Mesenchymal stem cell (in vitro differentiated cells and primary cell): ENCODE measurements at regions not wholly inside any gene's neighbourhood (a gene's known extent, or its start where the extent isn't known, plus 50 kb on each side); places are given as distances from the start of the nearest gene placed in this dataset.

ENCODE experiments used
- DNase-seq: peaks from one replicate; pipeline ENCODE4 v3.0.0-alpha.2; 2013
- H2AFZ ChIP-seq: one replicate; pipeline ENCODE4 v1.6.1; 2013; ENCODE audit warnings: low read depth, mild to moderate bottlenecking, control low read depth, inconsistent platforms, low read length, moderate library complexity
- H2AK5ac ChIP-seq: 2 replicates; pipeline ENCODE4 v1.6.1; 2013; ENCODE audit warnings: low read length, moderate library complexity, mild to moderate bottlenecking, inconsistent platforms; ENCODE audit not compliant: severe bottlenecking
- H2BK120ac ChIP-seq: one replicate; pipeline ENCODE4 v1.6.1; 2013; ENCODE audit warnings: low read depth, mild to moderate bottlenecking, inconsistent platforms, low read length, moderate library complexity
- H2BK12ac ChIP-seq, 2 experiments: one replicate each; pipeline ENCODE4 v1.6.1; 2013; ENCODE audit warnings: inconsistent platforms in 2 of 2, low read length in 2 of 2, mild to moderate bottlenecking in 2 of 2, moderate library complexity in 2 of 2, control low read depth in 1 of 2
- H2BK15ac ChIP-seq: one replicate; pipeline ENCODE4 v1.6.1; 2013; ENCODE audit warnings: mild to moderate bottlenecking, low read depth, inconsistent platforms; ENCODE audit not compliant: poor library complexity, severe bottlenecking
- H2BK5ac ChIP-seq: 2 replicates; pipeline ENCODE4 v1.6.1; 2013; ENCODE audit warnings: low read depth, mild to moderate bottlenecking, low read length, control low read depth, inconsistent platforms; ENCODE audit not compliant: poor library complexity, severe bottlenecking
- H3K14ac ChIP-seq, 2 experiments: one replicate each; pipeline ENCODE4 v1.6.1; 2013; ENCODE audit warnings: inconsistent platforms in 2 of 2, low read length in 2 of 2, control low read depth in 1 of 2, mild to moderate bottlenecking in 1 of 2, moderate library complexity in 1 of 2
- H3K18ac ChIP-seq, 2 experiments: one replicate each; pipeline ENCODE4 v1.6.1; 2013; ENCODE audit warnings: inconsistent platforms in 2 of 2, low read length in 2 of 2, control low read depth in 1 of 2, low read depth in 1 of 2, mild to moderate bottlenecking in 1 of 2
- H3K23ac ChIP-seq, 2 experiments: one replicate each; pipeline ENCODE4 v1.6.1; 2013; ENCODE audit warnings: inconsistent platforms in 2 of 2, low read length in 2 of 2, mild to moderate bottlenecking in 2 of 2, moderate library complexity in 2 of 2, control low read depth in 1 of 2
- H3K27ac ChIP-seq: 2 replicates; pipeline ENCODE4 v1.5.1; 2013; ENCODE audit warnings: mild to moderate bottlenecking, moderate library complexity, low read length, control low read depth, inconsistent platforms; ENCODE audit not compliant: poor library complexity, severe bottlenecking
- H3K27me3 ChIP-seq, 2 experiments: 2 replicates each; pipeline versions ENCODE4 v1.6.1 to v1.7.0; 2013; ENCODE audit warnings: low read length in 2 of 2, mild to moderate bottlenecking in 2 of 2, moderate library complexity in 2 of 2, control low read depth in 1 of 2, inconsistent platforms in 1 of 2; ENCODE audit not compliant: control insufficient read depth in 1 of 2, insufficient read depth in 1 of 2
- H3K36me3 ChIP-seq, 2 experiments: 2 replicates each; pipeline versions ENCODE4 v1.6.1 to v1.7.0; 2013; ENCODE audit warnings: low read length in 2 of 2, control low read depth in 1 of 2, inconsistent platforms in 1 of 2, low read depth in 1 of 2, mild to moderate bottlenecking in 1 of 2; ENCODE audit not compliant: insufficient read depth in 2 of 2, control insufficient read depth in 1 of 2
- H3K4ac ChIP-seq, 2 experiments: one replicate each; pipeline ENCODE4 v1.6.1; 2013; ENCODE audit warnings: inconsistent platforms in 2 of 2, low read length in 2 of 2, mild to moderate bottlenecking in 2 of 2, moderate library complexity in 2 of 2, control low read depth in 1 of 2, low read depth in 1 of 2
- H3K4me1 ChIP-seq: 2 replicates; pipeline ENCODE4 v1.6.1; 2013; ENCODE audit warnings: low read depth, low read length, control low read depth; ENCODE audit not compliant: control insufficient read depth, insufficient read depth
- H3K4me2 ChIP-seq: 2 replicates; pipeline ENCODE4 v1.6.1; 2013; ENCODE audit warnings: low read length, mild to moderate bottlenecking, inconsistent platforms; ENCODE audit not compliant: poor library complexity, severe bottlenecking
- H3K4me3 ChIP-seq, 2 experiments: 2 replicates each; pipeline versions ENCODE4 v1.5.1 to v1.7.0; 2013; ENCODE audit warnings: low read length in 2 of 2, mild to moderate bottlenecking in 2 of 2, control low read depth in 1 of 2, low read depth in 1 of 2; ENCODE audit not compliant: insufficient read depth in 1 of 2
- H3K79me1 ChIP-seq: replicated peaks from 2 replicates; pipeline ENCODE4 v1.6.1; 2013; ENCODE audit warnings: mild to moderate bottlenecking, control low read depth, low read length, inconsistent platforms; ENCODE audit not compliant: poor library complexity, severe bottlenecking
- H3K9ac ChIP-seq: 2 replicates; pipeline ENCODE4 v1.7.0; 2013; ENCODE audit warnings: mild to moderate bottlenecking, low read length, moderate library complexity
- H3K9me3 ChIP-seq: 2 replicates; pipeline ENCODE4 v1.7.0; 2013; ENCODE audit warnings: mild to moderate bottlenecking, low read length; ENCODE audit not compliant: control insufficient read depth
- H4K8ac ChIP-seq: one replicate; pipeline ENCODE4 v1.6.1; 2013; ENCODE audit warnings: inconsistent platforms, mild to moderate bottlenecking, low read length, moderate library complexity
- H4K91ac ChIP-seq: one replicate; pipeline ENCODE4 v1.6.1; 2013; ENCODE audit warnings: mild to moderate bottlenecking, low read length, inconsistent platforms
- WGBS: methylation state at CpG from one replicate; pipeline ENCODE4 v1.1.7; 2013; ENCODE audit warnings: mixed read lengths; 5-methylcytosine and 5-hydroxymethylcytosine counted together

- no peak overlapping the region for H2BK5ac ChIP-seq
- WGBS, result no CpG with 5 or more reads among the region's 4 CpGs
- no peaks in the 10 kb centered on the region for H3K4me1 ChIP-seq
Observed at GRCh38 chrX:63993936-63994335, 208.9 kb upstream of the ARHGEF9 start.

GRCh38 chrX:63985906-63986305 is 200.9 kb upstream of the ARHGEF9 start:
- H2BK120ac ChIP-seq, result no peak overlapping the region
- H3K27ac ChIP-seq, result no peak overlapping the region
- H3K4me3 ChIP-seq, result no peak overlapping the region
- no peak overlapping the region for H2AFZ ChIP-seq
- no peak overlapping the region for H3K14ac ChIP-seq
- no peak overlapping the region for H3K23ac ChIP-seq
- H3K36me3 ChIP-seq, result no peaks in the 10 kb centered on the region
- no peak for DNase-seq
- no peak overlapping the region for H3K4ac ChIP-seq
- no peaks in the 10 kb centered on the region for H3K79me1 ChIP-seq
- no peak overlapping the region for H3K18ac ChIP-seq
- no peak overlapping the region for H4K8ac ChIP-seq
- no peak overlapping the region for H3K9ac ChIP-seq
- no peak overlapping the region for H2AK5ac ChIP-seq
- H3K27me3 ChIP-seq, result no peaks in the 10 kb centered on the region
- H4K91ac ChIP-seq, result no peak overlapping the region
- no peaks in the 10 kb centered on the region for H3K4me1 ChIP-seq
- H3K9me3 ChIP-seq, result no peaks in the 10 kb centered on the region
- H2BK15ac ChIP-seq, result no peak overlapping the region
- H3K4me2 ChIP-seq, result no peak overlapping the region
- no peak overlapping the region for H2BK5ac ChIP-seq
- 74% methylated on average over 6 of the region's 7 CpGs for WGBS
- H2BK12ac ChIP-seq, result no peak overlapping the region

More at GRCh38 chrX:63993936-63994335, 208.9 kb upstream of the ARHGEF9 start:
- no peak overlapping the region for H3K4me3 ChIP-seq
- DNase-seq, result no peak
- no peaks in the 10 kb centered on the region for H3K36me3 ChIP-seq
- H2AK5ac ChIP-seq, result no peak overlapping the region
- no peaks in the 10 kb centered on the region for H3K9me3 ChIP-seq
- no peak overlapping the region for H2AFZ ChIP-seq
- no peaks in the 10 kb centered on the region for H3K79me1 ChIP-seq
- H3K23ac ChIP-seq, result no peak overlapping the region
- no peak overlapping the region for H2BK12ac ChIP-seq
- H3K18ac ChIP-seq, result no peak overlapping the region
- no peak overlapping the region for H2BK15ac ChIP-seq
- H4K8ac ChIP-seq, result no peak overlapping the region
- H3K27me3 ChIP-seq, result no peaks in the 10 kb centered on the region
- no peak overlapping the region for H2BK120ac ChIP-seq
- no peak overlapping the region for H3K9ac ChIP-seq
- H3K4me2 ChIP-seq, result no peak overlapping the region
- no peak overlapping the region for H4K91ac ChIP-seq
- H3K4ac ChIP-seq, result no peak overlapping the region
- no peak overlapping the region for H3K14ac ChIP-seq
- no peak overlapping the region for H3K27ac ChIP-seq

DNA sequence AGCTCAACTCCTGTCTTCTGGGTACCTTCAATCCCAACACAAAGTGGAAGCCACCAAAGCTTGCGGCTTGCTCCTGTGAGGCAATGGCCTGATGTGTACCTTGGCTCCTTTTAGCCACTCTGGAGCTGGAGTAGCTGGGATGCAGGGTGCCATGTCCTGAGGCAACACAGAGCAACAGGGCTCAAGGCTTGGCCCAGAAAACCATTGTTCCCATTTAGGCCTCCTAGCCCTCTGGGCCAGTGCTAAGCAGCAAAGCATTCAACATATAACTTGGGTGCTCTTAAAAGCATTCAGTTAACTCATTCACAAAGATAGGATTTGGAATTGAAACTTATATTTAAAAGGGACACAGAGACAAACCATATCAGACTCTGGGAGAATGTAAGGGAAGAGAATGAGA is 194.5 kb upstream of the ARHGEF9 start:
- Histone ChIP-seq H2AK5ac (no peak overlapping the region), H3K14ac (no peak overlapping the region), H3K27me3 (no peaks in the 10 kb centered on the region), H3K4me1 (no peaks in the 10 kb centered on the region), H3K4ac (no peak overlapping the region), H2BK5ac (no peak overlapping the region), H3K36me3 (no peaks in the 10 kb centered on the region), H2AFZ (no peak overlapping the region), H2BK15ac (no peak overlapping the region), H4K91ac (no peak overlapping the region), H2BK120ac (no peak overlapping the region), H3K79me1 (no peaks in the 10 kb centered on the region), H3K9me3 (peaks cover 29% of the 10 kb centered on the region), H2BK12ac (no peak overlapping the region), H3K4me3 (no peak overlapping the region), H3K27ac (no peak overlapping the region), H4K8ac (no peak overlapping the region), H3K23ac (no peak overlapping the region), H3K9ac (no peak overlapping the region), H3K4me2 (no peak overlapping the region), H3K18ac (no peak overlapping the region)
- no peak for DNase-seq
- 93% methylated on average over 1 of the region's 1 CpG for WGBS

GRCh38 chrX:63967551-63967950 is 182.5 kb upstream of the ARHGEF9 start:
- Histone ChIP-seq H3K14ac (no peak overlapping the region), H3K4me3 (no peak overlapping the region), H2BK5ac (no peak overlapping the region), H2BK12ac (no peak overlapping the region), H3K9me3 (no peaks in the 10 kb centered on the region), H3K79me1 (no peaks in the 10 kb centered on the region), H3K4ac (no peak overlapping the region), H3K27me3 (no peaks in the 10 kb centered on the region), H2BK120ac (no peak overlapping the region), H3K9ac (no peak overlapping the region), H2AK5ac (no peak overlapping the region), H3K23ac (no peak overlapping the region), H4K8ac (no peak overlapping the region), H3K4me2 (no peak overlapping the region), H2AFZ (no peak overlapping the region), H3K18ac (no peak overlapping the region), H2BK15ac (no peak overlapping the region), H4K91ac (no peak overlapping the region), H3K27ac (no peak overlapping the region), H3K36me3 (no peaks in the 10 kb centered on the region), H3K4me1 (no peaks in the 10 kb centered on the region)
- no peak for DNase-seq
- no CpG with 5 or more reads among the region's 1 CpG for WGBS
